NCI-H1092 (cell line): ENCODE measurements at regions not wholly inside any gene's neighbourhood (a gene's known extent, or its start where the extent isn't known, plus 50 kb on each side); places are given as distances from the start of the nearest gene placed in this dataset.
"Not testable (repeated sequence)": the region's sequence is repeated elsewhere in the genome, so short reads cannot be mapped to it uniquely, and the experiment has no call there.

Source experiments
- DNase-seq: peaks from one replicate; lab custom pipeline; 2025; lab: John Stamatoyannopoulos, UW

DNA sequence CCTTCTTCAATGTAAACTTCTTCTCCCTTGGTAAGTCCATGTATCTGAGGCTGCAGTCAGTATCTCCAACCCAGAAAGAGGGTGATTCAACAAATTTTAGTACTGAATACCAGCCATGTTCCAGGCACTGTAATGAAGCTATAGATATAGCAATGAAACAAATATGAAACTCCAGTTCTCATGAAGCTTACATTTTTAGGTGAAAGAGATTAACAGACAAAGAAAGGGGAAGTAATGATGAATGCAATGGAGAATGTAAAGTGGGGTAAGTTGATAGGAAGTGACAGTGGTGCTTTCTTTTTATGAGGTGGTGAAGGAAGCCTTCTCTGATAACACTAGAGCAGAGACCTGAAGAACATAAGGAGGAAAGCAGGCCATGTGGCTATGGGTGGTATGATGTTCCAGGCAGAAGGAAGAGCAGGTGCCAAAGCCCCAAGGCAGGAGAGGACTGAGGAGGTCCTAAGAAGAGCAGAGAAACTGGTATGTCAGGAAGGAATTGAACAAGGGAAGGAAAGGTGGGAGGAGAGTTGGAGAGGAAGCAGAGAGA is 143.6 kb downstream of the TFAP2B start:
- no peak for DNase-seq

DNA sequence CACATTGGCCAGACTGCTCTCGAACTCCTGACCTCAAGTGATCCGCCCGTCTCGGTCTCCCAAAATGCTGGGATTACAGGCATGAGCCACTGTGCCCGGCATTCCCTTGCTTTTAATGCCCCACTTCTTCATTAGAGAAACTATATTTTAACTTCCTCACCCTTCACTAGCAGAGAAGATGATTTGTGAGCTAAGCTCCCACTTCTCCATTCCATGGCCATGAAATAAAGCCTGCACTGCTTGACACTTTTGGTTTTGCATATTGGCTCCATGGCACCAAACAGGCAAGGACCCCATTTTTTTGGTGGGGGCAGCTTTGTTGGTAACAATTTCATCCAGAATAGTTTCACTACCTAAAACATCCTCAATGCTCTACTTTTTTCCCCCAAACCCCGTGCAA is 145.3 kb downstream of the TFAP2B start:
- DNase-seq, result no peak

DNA sequence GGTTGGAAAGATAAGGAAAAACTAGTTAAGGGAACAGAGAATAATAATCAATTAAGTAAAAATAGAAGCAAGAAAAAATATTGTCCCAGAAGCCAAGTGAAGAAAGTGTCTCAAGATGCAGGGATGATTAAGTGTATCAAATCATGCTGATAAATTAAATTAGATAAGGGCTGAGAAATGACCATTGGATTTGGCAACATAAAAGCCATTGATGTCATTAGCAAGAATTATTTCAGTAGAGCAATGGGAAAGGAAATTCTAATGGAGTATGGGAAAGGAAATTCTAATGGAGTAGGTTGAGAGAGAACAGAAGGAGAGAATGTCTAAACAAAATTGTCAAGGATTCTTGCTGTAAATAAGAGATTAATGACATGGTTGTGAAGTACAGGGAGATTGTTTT is 146.8 kb downstream of the TFAP2B start:
- no peak for DNase-seq

DNA sequence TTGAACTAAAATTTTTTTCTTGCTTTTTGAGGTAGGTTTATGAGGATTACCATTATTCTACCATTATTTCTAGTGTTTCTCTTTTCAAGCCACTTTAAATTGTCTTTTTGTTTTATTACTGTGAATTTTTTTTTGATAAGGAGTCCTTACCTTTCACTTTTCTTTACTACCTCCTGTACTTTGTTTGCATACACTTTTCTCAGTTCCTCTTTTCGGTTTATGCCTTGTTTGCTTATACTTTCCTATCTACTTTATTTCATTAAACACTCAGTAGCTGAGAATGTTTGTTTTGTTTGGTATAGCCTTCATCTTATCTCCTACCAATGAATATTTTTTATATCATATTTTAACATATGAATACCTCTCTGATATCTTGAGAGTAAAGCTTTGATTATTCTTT is 147.9 kb downstream of the TFAP2B start:
- no peak for DNase-seq

DNA sequence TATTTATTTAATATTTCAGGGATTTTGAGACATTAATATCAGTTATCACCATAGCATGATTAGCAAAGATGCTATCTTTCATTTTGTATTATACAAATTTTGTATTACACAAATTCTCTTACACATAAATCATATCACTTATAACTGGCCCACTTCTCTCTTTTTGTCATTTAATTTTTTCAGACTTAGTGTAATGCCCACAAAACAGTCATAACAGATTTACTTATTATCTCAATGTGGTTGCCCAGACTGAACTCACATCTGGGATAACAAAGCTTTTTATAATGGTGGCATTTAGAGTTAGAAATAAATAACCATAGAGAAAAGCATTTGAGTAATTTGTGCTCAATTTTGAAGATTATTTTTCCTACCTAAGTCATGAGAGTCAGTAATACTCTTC is 148.3 kb downstream of the TFAP2B start:
- DNase-seq, result no peak

DNA sequence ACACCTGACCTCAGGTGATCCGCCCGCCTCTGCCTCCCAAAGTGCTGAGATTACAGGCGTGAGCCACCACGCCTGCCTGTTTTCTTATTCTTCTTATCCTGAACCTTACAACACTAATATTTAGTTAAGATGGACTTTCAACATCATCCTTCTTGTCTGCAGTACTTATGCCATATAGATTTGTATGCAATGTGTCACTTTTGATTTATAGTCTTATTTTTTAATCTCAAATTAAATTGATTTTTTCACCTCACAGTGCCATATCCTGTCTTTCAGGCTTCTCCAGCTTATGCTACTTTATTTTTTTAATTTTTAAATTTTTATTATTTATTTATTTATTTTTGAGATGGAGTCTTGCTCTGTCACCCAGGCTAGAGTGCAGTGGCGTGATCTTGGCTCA is 149.6 kb downstream of the TFAP2B start:
- not testable (repeated sequence) for DNase-seq

DNA sequence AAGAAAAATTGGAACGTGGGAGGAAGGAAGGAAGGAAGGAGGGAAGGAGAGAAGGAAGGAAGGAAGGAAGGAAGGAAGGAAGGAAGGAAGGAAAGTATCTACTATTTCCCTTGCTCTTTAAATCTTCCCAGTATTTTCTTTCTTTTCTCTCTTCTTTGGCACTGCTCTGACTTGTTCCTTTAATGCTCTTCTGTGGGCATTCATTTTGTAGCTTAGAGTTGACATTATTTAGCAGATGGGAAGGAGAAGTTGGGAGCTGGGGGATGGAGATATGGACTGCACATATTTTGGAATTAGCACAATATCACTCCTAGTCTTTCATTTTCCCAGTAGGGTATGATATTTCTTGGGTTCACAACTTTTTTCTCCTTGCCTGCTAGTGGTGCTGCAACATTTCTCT is 152.2 kb downstream of the TFAP2B start:
- no peak for DNase-seq

DNA sequence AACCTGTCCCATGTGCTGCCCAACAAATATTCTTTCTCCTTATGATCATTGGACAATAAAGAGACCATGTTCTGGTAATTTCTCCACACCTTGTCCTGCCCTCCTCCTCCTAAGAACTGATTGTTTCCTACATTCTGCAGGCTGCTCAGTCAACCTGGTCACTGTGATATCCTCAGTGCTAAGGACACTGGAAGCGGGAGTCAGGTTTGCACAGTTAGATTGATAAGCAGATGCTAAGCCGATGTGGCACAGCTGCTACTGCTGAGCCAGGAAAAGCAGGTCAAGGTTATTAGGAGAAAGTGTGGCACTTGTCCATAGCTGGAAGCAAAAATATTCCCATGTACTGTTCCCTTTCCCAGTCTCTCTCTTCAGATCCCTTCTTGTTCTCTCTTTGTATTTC is 154.8 kb downstream of the TFAP2B start:
- DNase-seq, result no peak

DNA sequence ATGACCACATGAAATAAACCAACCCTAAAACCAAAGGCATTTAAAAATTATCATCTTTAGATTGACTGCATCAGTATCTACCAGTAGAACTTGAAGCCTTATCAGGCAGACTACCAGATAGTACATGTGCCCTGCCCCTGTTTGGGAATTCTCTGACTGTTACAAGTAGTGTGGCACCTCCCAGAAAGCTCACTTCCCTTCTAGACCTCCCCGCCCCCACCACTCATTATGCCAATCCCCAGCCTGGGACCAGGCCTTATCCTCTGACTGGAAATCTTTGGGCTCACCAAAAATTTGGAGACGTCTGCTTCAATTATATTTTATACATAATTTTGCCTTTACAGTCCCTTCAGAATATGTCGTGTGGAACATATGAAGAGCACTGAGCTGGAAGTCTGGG is 155.6 kb downstream of the TFAP2B start:
- DNase-seq, result no peak

DNA sequence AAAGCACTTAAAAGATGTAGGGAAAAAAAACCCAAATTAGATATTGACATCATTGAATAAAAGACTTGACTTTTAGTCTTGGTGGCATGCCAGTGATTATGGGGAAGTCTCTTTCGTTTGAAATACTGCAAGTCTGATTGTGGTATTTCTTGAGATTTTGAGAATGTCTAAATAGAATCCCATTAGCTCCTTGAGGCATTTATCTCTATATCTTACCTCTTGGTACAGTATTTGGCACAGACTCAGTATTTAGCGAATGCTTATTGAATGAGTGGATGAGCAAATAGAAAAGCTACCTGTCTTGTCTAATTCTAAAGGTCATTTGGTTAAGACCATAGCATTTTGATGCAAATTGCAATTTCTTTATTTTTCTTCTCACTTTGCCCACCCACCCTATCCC is 156.5 kb downstream of the TFAP2B start:
- DNase-seq, result no peak

DNA sequence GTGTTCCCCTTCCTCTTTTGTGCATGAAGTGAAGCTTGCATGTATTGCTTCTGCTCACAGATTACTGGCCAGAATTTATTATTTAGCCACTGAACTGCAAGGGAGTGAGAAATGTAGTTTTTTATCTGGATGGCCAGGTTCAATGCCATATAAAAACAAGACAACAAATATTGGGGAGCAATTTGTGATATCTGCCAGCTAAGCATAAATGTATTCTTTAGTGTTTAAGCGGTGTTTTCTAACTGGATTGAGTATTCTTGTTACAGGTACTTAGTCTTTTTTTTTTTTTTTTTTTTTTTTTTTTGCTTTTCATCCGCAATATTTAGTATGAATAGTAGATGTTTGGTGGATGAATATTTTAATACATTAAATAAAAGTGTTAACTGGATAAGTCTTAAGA is 158.2 kb downstream of the TFAP2B start:
- no peak for DNase-seq

DNA sequence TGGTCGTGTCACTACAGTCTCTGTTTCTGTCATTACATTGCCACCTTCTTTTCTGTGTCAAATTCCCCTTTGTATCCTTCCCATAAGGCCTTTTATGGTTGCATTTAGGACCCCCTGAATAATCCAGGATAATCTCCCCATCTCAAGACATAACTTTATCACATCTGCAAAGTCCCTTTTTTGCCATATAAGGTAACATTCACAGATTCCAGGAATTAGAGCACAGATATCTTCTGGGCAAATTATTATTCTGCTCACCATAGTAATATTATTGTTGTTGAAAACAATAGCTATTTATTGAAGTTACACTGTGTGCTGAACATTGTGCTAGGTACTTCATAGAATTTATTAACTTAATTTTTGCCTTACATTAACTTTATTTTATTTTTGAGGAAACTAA is 159.1 kb downstream of the TFAP2B start:
- no peak for DNase-seq

DNA sequence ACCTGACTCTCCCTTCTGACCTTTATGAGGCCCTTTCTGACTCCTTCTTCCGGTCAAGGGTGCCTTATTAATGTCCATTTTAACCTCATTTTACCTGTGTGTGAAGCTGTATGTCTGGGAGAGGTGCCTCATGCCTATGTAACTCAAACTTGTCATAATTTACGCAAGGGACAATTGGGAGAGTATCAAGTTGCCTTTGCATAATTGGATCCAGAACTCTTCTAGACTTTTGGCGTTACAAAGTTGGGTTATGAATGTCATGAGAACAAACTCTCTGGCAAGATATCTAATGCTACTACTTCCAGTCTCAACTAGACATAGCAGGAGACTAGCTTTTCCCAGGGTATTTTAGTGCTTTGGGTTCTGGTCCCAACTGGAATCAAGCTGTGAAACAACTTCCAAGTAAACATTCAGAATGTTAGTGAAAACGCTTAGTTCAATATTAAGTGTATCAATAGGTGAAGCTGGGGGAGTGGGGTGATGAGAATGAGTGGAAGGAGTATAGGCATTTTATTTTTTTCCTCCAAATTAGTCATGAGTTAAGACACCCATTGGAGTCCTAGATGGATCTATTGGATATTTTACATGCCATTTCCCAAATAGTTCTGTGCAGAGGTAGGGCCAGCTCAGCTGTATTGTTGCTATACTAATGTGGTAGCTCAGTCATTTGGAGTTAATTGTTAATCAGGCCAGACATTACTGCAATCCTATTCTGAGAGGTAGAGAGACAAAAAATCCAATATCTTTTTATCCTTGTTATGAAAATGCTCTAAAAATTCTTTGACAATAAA is 159.9 kb downstream of the TFAP2B start:
- DNase-seq, result no peak

DNA sequence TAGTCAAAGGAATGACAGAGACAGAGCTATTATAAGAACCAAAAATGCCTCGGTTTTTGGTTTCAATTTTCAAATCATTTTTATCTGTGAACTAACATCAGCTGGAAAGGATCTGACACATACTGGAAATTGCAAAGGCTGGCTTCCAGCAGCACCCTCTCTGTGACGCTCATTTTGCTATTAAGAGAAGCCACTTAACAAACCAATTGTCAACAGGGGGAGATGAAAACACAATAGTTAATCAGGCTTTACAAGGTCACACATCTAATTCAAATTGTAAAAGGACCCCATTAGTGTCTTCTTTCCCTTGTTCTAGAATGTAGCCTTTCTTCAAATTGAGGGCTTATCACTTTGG is 160.5 kb downstream of the TFAP2B start:
- DNase-seq, result no peak

DNA sequence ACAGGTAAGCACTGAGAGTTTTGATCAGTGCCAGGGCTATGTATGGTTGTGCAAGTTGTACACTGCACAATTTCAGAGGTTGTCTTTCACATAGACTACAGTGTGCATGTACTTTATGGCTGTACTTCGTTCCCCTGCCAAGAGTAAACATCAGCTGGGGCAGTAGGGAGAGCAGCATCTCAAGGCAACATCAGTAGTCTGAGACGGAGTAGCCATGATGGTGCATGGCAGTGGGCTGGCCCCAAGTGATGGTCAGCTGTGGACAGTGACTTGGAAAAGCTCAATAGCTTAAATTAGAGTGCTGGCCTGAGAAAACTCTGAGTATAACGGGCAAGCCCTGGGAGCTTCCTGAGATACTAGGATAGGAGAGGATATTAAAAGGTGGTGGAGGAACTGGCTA is 165.5 kb downstream of the TFAP2B start:
- DNase-seq, result no peak

DNA sequence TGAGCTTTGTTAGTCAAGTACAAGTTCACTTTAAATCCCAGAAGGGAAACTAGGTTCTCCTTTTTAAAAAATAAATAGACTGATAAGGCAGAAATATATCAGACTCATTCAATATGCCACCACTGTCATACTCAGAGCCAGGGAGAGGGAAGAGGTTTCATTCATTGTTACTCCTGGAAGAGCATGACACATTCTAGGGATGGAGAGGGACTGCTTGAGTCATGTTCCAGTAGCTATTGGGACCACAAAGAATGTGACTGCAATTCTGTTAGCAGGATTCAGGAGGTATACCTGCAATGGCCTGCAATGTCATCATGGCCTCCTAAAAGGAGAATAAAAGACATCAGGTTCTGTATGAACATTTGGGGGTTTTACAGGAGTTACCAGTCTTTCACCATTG is 167.6 kb downstream of the TFAP2B start:
- no peak for DNase-seq

DNA sequence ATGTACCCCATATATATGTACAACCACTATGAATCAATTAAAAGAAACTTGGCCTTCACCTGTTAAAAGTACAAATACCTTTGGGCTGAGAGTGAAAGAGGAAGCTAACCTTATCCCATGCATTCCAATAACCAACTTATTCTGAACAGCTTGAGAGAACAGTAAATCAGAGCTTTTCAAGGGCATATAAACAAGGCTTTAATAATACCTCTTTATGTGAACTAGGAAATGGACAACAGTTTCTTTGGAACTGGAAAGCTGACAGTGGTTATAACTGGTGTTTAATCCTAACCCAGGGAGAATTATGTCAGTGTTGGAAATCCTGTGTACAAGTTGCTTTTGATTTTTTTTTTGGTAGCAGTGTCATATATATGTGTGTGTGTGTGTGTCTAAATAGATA is 170.5 kb downstream of the TFAP2B start:
- no peak for DNase-seq

DNA sequence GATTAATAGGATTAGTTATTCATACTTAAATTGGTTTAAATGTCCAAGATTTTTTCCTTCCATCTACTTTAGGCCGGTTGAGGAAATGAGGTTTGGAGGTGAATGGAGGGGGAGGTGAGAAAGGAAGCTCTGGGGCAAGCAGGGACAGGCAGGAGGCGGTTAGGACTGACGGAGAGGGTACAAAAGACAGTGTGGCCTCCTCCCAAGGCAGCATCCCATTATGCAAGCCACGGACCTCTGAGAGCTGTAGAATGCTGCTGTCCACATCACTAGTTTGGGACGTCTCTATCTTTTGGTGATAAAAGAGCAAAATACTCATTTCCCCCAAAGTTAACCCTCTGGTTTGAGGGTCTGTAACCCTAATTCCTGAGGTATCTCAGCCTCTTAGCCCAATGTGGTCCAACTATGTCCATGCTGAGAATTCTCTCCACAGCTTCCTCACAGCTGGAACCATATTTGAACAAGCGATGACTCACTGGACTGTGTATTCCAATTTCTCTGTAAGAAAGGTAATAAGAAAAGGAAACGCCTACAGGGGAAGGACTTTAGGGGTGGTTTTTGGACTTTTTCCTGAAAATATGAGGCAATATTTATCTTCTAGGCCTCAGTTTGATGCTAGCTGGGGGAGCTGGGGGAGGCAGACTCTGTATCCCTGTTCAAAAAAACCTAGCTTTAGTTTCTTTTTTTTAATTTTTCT is 172.2 kb downstream of the TFAP2B start:
- no peak for DNase-seq

DNA sequence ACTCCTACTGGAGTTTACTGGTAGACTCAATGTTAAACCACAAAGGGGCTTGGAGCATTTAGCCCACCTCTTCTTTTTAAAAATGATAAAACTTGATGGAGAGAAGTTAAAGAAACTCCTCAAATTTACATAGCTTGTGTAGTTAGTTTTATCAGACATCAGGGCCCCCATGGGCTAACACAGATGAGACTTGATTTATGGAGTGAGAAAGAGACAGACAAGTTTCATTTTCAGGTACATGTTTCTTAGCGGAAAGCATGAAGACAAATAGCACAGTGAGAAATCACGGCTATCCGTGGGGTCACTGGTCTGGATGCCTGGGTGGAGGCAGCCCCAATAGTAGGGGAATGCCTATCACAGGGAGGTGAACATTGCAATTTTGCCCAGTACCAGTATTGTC is 173.6 kb downstream of the TFAP2B start:
- DNase-seq, result no peak

DNA sequence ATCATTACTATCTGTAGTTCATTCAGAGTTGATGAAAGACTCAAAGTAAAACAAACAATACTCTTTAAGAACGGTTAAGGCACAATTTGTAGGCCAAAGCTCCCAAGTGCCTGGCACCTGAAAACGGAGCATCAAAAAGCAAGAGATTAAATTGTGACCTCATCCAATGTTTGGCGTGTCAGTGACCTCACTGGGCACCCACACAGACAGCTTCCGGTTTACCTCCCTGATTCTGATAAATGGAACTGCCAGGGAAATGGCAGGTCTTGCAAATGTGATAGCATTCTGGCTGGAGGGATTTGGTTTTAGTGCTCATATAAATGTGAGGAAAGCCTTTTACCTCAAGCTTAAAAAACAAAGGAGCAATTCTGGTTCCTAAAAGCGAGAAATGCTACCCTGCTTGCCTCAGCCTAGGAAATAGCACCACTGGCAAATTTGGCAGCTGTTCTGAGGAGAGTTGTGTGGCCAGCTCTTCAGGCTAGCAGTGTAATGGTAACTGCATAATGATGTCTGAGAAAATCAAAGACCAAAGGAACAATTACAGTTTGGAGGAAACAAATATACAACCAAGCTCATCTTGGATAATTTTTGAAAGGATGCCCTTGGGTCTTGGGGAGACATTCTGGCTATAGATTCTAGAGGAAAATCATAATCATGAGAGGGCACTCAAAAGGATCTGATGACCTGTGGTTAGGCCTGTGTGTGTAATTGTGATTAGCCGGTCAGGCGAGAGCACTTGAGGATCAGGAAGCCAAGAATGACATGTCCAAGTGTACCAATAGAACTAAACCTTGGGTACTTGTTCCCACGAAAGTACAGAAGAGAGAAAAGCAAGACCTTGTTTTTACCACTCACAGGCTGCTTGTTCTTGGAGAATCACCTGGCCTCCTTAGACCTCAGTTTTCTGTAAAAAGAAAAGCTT is 174.3 kb downstream of the TFAP2B start:
- no peak for DNase-seq

DNA sequence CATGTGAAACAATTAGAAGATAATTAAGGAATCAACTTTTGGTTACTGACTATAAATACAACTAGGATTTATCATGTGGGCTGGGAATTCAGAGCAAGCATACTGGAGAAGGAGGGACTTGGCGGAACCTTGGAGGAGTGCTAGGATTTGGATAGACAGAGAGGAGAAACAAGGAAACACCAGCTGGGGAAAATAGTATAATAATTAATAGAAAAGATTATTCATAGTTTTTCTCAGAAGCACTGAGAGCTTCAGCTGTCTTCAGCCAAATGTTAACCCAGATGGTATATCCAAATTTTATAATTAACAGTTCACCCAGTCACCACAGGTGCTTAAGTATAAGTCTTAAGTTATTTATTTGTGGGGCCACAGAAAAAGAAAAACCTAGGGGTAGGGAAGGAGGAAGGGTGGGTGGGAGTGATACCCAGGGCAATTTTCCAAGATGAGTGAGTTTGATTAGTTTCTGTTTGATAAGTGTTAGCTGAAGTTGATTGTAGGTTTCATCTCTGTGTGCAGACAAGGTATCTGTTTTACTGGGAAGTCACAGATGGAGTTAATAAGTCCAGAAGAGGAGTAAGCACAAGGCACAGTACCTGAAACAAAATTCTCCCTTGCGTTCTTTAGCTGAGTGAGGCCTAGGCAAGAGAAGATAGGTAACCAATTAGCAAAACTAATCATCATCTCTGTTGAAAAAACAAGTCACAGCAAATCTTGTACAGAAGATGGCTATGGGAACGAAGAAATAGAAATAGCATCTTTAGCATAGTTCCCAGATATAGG is 175.5 kb downstream of the TFAP2B start:
- DNase-seq, result no peak

DNA sequence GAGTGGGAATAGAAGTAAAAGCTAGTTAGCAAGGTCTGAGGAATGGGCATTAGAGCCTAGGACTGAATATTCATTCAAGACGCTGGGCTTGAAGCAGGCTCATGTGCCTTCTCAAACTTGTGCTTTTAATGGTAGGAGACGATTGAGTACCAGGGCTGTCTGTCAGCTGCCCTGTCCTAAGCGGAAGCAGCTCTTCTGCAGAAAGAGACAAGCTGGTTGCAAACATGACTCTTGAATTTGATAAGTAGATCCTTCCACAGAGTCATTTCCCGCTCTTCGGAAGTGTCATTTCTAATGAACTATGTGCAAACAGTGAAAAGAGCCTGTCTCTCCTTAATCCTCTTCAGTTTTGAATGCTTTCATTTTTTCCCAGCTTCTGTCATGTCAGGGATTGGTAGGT is 176.4 kb downstream of the TFAP2B start:
- no peak for DNase-seq
